Fibroblast of villous mesenchyme (primary cell): ENCODE measurements at regions not wholly inside any gene's neighbourhood (a gene's known extent, or its start where the extent isn't known, plus 50 kb on each side); places are given as distances from the start of the nearest gene placed in this dataset.

Experiments used
- DNase-seq: peaks from one replicate; pipeline ENCODE4 v3.0.0-alpha.2; 2010; ENCODE audit warnings: low read depth
- H3K4me3 ChIP-seq: 2 replicates; pipeline ENCODE4 v1.5.1; 2011; ENCODE audit warnings: low read depth, mild to moderate bottlenecking, low read length
- CTCF ChIP-seq: IDR thresholded peaks from 2 replicates; pipeline ENCODE4 v1.5.1; 2012; ENCODE audit warnings: low read depth, mild to moderate bottlenecking, low read length; ENCODE audit not compliant: insufficient read depth

- H3K4me3 ChIP-seq = no peak overlapping the region
- no peak for DNase-seq
- no peak for TF ChIP-seq CTCF
Observed at GRCh38 chr5:103464835-103465484, 97.6 kb downstream of the NUDT12 start.

GRCh38 chr5:103463261-103463660, 99.3 kb downstream of the NUDT12 start:
- no peak for DNase-seq
- TF ChIP-seq CTCF = no peak
- H3K4me3 ChIP-seq = no peak overlapping the region

- TF ChIP-seq CTCF = no peak
- no peak overlapping the region for H3K4me3 ChIP-seq
- DNase-seq = no peak
Observed at GRCh38 chr5:103461243-103461642, 101.3 kb downstream of the NUDT12 start.

- TF ChIP-seq CTCF = no peak
- H3K4me3 ChIP-seq = no peak overlapping the region
- no peak for DNase-seq
Observed at GRCh38 chr5:103458497-103459040, 104.0 kb downstream of the NUDT12 start.

- no peak for TF ChIP-seq CTCF
- no peak overlapping the region for H3K4me3 ChIP-seq
- no peak for DNase-seq
Observed at GRCh38 chr5:103456476-103456875, 106.1 kb downstream of the NUDT12 start.

- DNase-seq = no peak
- H3K4me3 ChIP-seq = no peak overlapping the region
- no peak for TF ChIP-seq CTCF
Observed at GRCh38 chr5:103455796-103456195, 106.8 kb downstream of the NUDT12 start.

- no peak for DNase-seq
- H3K4me3 ChIP-seq = no peak overlapping the region
- TF ChIP-seq CTCF = no peak
Observed at GRCh38 chr5:103454770-103455169, 107.8 kb downstream of the NUDT12 start.
